GM23338 (cell line): ENCODE measurements at regions not wholly inside any gene's neighbourhood (a gene's known extent, or its start where the extent isn't known, plus 50 kb on each side); places are given as distances from the start of the nearest gene placed in this dataset.

ENCODE experiments used
- ATAC-seq: fragments of 200-7000 bp; cut with Tn5 transposase; 3 replicates; pipeline ENCODE4 v1.9.1; 2020
- DNase-seq: peaks from one replicate; pipeline ENCODE4 v3.0.0-alpha.2; 2015; ENCODE audit warnings: low spot score
- H2AFZ ChIP-seq: fragments of 200-600 bp; sonication (generic); 2 replicates; pipeline ENCODE4 v1.8.0; 2016; ENCODE audit warnings: antibody characterized with exemption, mild to moderate bottlenecking, moderate library complexity
- H3F3A ChIP-seq: fragments of 200-600 bp; sonication (generic); replicated peaks from 2 replicates; pipeline ENCODE4 v1.8.0; 2017; ENCODE audit warnings: antibody characterized with exemption, mixed run types, low read depth
- H3K27ac ChIP-seq: fragments of 200-600 bp; sonication (generic); 2 replicates; pipeline ENCODE4 v1.6.1; 2016; ENCODE audit warnings: low read depth
- H3K27me3 ChIP-seq: fragments of 200-600 bp; sonication (generic); 2 replicates; pipeline ENCODE4 v1.8.0; 2016; ENCODE audit warnings: mild to moderate bottlenecking, mixed run types, moderate library complexity; ENCODE audit not compliant: insufficient read depth
- H3K36me3 ChIP-seq: fragments of 200-600 bp; sonication (generic); 2 replicates; pipeline ENCODE4 v1.8.0; 2016; ENCODE audit warnings: mild to moderate bottlenecking; ENCODE audit not compliant: insufficient read depth
- H3K4me1 ChIP-seq: fragments of 200-600 bp; sonication (generic); 2 replicates; pipeline ENCODE4 v1.8.0; 2016; ENCODE audit warnings: mild to moderate bottlenecking, moderate library complexity; ENCODE audit not compliant: insufficient read depth
- H3K4me2 ChIP-seq: fragments of 200-600 bp; sonication (generic); 2 replicates; pipeline ENCODE4 v1.7.1; 2017; ENCODE audit warnings: mixed run types
- H3K4me3 ChIP-seq: fragments of 200-600 bp; sonication (generic); 2 replicates; pipeline ENCODE4 v1.6.1; 2016; ENCODE audit warnings: mixed run types
- H3K79me2 ChIP-seq: fragments of 200-600 bp; sonication (generic); replicated peaks from 2 replicates; pipeline ENCODE4 v1.8.0; 2017; ENCODE audit warnings: mild to moderate bottlenecking; ENCODE audit not compliant: insufficient read depth
- H3K9me2 ChIP-seq: fragments of 200-600 bp; sonication (generic); 2 replicates; pipeline ENCODE4 v1.8.0; 2017; ENCODE audit not compliant: insufficient read depth
- H4K20me1 ChIP-seq: fragments of 200-600 bp; sonication (generic); replicated peaks from 2 replicates; pipeline ENCODE4 v1.8.0; 2017; ENCODE audit warnings: mild to moderate bottlenecking; ENCODE audit not compliant: insufficient read depth
- H3K27ac Mint-ChIP-seq: 2 replicates; pipeline ENCODE4 v1.8.0; 2020; ENCODE audit warnings: inconsistent platforms, mild to moderate bottlenecking, moderate library complexity, mixed read lengths
- H3K27me3 Mint-ChIP-seq: 3 replicates; pipeline ENCODE4 v1.8.0; 2022; ENCODE audit warnings: low read depth, mild to moderate bottlenecking, moderate library complexity, mixed read lengths, inconsistent platforms; ENCODE audit not compliant: insufficient read depth, poor library complexity
- H3K36me3 Mint-ChIP-seq: 3 replicates; pipeline ENCODE4 v1.8.0; 2021; ENCODE audit warnings: low read depth, mild to moderate bottlenecking, inconsistent platforms, moderate library complexity, mixed read lengths
- H3K4me1 Mint-ChIP-seq: 3 replicates; pipeline ENCODE4 v1.8.0; 2020; ENCODE audit warnings: mild to moderate bottlenecking, inconsistent platforms, mixed read lengths
- H3K4me3 Mint-ChIP-seq: 3 replicates; pipeline ENCODE4 v1.8.0; 2021; ENCODE audit warnings: moderate library complexity, mild to moderate bottlenecking, inconsistent platforms, mixed read lengths
- H3K9me3 Mint-ChIP-seq: 3 replicates; pipeline ENCODE4 v1.8.0; 2020; ENCODE audit warnings: moderate library complexity, mild to moderate bottlenecking, inconsistent platforms, mixed read lengths
- ETS1 ChIP-seq: IDR thresholded peaks from 2 replicates; pipeline ENCODE4 v1.6.1; 2016; ENCODE audit warnings: antibody characterized with exemption
- EZH2 ChIP-seq: fragments of 200-600 bp; sonication (generic); IDR thresholded peaks from one replicate; pipeline ENCODE4 v1.8.0; 2017; ENCODE audit warnings: antibody characterized with exemption, mild to moderate bottlenecking, low read depth; ENCODE audit not compliant: unreplicated experiment
- EZH2phosphoT487 ChIP-seq: fragments of 200-600 bp; sonication (generic); IDR thresholded peaks from one replicate; pipeline ENCODE4 v1.8.1; 2018; ENCODE audit warnings: antibody characterized with exemption; ENCODE audit not compliant: unreplicated experiment
- JUNB ChIP-seq: IDR thresholded peaks from one replicate; pipeline ENCODE4 v1.6.1; 2016; ENCODE audit warnings: antibody characterized with exemption; ENCODE audit not compliant: unreplicated experiment
- NANOG ChIP-seq: IDR thresholded peaks from 2 replicates; pipeline ENCODE4 v1.6.1; 2016; ENCODE audit warnings: antibody characterized with exemption, borderline replicate concordance
- POLR2AphosphoS5 ChIP-seq: IDR thresholded peaks from 2 replicates; pipeline ENCODE4 v1.6.1; 2016; ENCODE audit warnings: antibody characterized with exemption, low read depth
- REST ChIP-seq: IDR thresholded peaks from one replicate; pipeline ENCODE4 v1.6.1; 2018; ENCODE audit warnings: antibody characterized with exemption; ENCODE audit not compliant: unreplicated experiment
- STAT1 ChIP-seq: IDR thresholded peaks from one replicate; pipeline ENCODE4 v1.6.1; 2016; ENCODE audit warnings: antibody characterized with exemption; ENCODE audit not compliant: unreplicated experiment
- ZNF114 ChIP-seq: fragments of 250-450 bp; sonication (Bioruptor Pico); IDR thresholded peaks from 2 replicates; pipeline ENCODE4 v1.5.0; 2020; ENCODE audit warnings: mild to moderate bottlenecking, moderate library complexity
- TF ChIP-seq, protein P1 (sequence below), 2 experiments: fragments of 200-600 bp in 1 of 2; sonication (generic) in 1 of 2; conservative IDR thresholded peaks; 2 replicates each; pipeline versions ENCODE4 v1.5.1 to v1.6.1; 2016 to 2017; ENCODE audit warnings: antibody characterized with exemption in 2 of 2, low read depth in 2 of 2, mild to moderate bottlenecking in 2 of 2, moderate library complexity in 1 of 2

DNA sequence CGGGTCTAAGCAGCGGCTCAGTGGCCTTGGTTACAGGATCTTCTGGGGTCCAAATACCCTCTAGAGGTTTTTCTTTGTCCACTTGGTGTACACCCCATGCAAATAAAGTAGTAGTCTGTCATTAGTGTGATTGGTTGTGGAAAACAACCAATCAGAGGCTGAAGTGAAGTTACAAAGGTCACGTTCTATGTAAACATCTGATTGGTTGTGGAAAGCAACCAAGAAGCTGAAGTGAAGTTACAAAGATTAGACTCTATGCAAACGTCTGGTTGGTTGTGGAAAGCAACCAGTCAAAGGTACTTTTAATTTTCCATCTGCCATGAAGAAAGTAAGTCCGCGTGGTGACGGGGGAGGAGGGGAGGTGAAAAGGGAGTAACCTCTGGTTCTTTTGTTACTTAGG is 790.9 kb downstream of the UQCRFS1 start:
- peaks cover 22% of the 10 kb centered on the region for H3K4me1 ChIP-seq
- ATAC-seq (no peak), DNase-seq (no peak)
- H3K79me2 ChIP-seq, result no peaks in the 10 kb centered on the region
- H3K4me2 ChIP-seq, result no peak overlapping the region
- H2AFZ ChIP-seq, result no peak overlapping the region
- Mint-ChIP-seq H3K4me1 (peaks cover 41% of the 10 kb centered on the region), H3K36me3 (no peaks in the 10 kb centered on the region), H3K27me3 (peaks cover 13% of the 10 kb centered on the region), H3K27ac (no peak overlapping the region), H3K9me3 (peaks cover 3% of the 10 kb centered on the region; the same call in 1 of the 3 replicates), H3K4me3 (no peak overlapping the region)
- H3K9me2 ChIP-seq, result peaks cover 8% of the 10 kb centered on the region; the same call in 1 of the 2 replicates
- TF ChIP-seq ETS1, result no peak
- no peak for TF ChIP-seq ZNF114
- TF ChIP-seq JUNB, result no peak
- no peak for TF ChIP-seq NANOG
- no peak for TF ChIP-seq REST
- H3F3A ChIP-seq, result no peaks in the 10 kb centered on the region
- H3K27me3 ChIP-seq, result no peaks in the 10 kb centered on the region
- no peaks in the 10 kb centered on the region for H4K20me1 ChIP-seq
- no peak overlapping the region for H3K27ac ChIP-seq
- H3K4me3 ChIP-seq, result no peak overlapping the region
- H3K36me3 ChIP-seq, result no peaks in the 10 kb centered on the region

DNA sequence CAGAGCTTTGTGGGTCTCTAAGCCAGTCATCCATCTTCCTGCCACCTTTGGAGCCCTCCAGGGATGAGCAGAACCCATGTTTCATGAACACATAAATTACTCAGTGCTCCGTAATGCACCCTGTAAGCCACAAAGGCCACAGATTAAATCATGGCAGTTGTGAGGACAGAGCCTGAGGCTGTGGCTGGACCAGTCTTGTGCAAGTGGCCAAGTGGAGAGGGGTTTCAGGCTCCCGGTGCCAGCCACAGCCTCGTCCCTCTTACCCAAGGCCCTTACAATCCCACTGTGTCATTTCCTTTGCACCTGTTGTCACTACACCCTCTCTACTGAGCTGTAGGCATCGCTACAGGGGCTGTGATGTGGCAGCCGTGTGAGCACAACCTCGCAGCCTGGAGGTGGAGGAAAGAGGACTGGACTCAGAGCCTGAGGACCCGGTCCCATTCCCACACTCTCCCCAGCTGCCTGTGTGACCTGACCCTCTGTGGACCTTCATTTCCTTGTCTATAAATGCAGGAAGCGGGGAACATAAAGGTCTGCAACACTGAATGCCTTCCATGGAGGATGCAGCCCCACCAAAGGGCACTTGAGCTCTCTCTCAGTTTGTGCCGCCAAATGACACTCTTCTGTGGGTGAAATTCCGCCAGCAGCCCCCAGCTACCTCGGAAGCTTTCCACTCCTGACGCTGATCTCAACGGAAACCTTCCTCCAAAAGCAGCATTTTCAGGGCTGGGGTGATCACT is 792.0 kb downstream of the UQCRFS1 start:
- Mint-ChIP-seq H3K36me3 (no peaks in the 10 kb centered on the region), H3K4me1 (peaks cover 36% of the 10 kb centered on the region), H3K27ac (no peak overlapping the region), H3K9me3 (no peaks in the 10 kb centered on the region; the same call in 2 of the 3 replicates), H3K4me3 (no peak overlapping the region), H3K27me3 (peaks cover 11% of the 10 kb centered on the region)
- DNase-seq (no peak), ATAC-seq (no peak)
- Histone ChIP-seq H4K20me1 (no peaks in the 10 kb centered on the region), H3K4me3 (no peak overlapping the region), H3K4me1 (peaks cover 19% of the 10 kb centered on the region), H3K36me3 (no peaks in the 10 kb centered on the region), H3K4me2 (no peak overlapping the region), H3K27me3 (no peaks in the 10 kb centered on the region), H3K9me2 (peaks cover 7% of the 10 kb centered on the region; the same call in 1 of the 2 replicates), H3F3A (no peaks in the 10 kb centered on the region), H2AFZ (no peak overlapping the region), H3K27ac (no peak overlapping the region), H3K79me2 (no peaks in the 10 kb centered on the region)
- TF ChIP-seq ETS1 (no peak), STAT1 (no peak), REST (no peak), EZH2phosphoT487 (no peak), NANOG (no peak), EZH2 (no peak), POLR2AphosphoS5 (no peak)
- TF ChIP-seq, protein P1, sequence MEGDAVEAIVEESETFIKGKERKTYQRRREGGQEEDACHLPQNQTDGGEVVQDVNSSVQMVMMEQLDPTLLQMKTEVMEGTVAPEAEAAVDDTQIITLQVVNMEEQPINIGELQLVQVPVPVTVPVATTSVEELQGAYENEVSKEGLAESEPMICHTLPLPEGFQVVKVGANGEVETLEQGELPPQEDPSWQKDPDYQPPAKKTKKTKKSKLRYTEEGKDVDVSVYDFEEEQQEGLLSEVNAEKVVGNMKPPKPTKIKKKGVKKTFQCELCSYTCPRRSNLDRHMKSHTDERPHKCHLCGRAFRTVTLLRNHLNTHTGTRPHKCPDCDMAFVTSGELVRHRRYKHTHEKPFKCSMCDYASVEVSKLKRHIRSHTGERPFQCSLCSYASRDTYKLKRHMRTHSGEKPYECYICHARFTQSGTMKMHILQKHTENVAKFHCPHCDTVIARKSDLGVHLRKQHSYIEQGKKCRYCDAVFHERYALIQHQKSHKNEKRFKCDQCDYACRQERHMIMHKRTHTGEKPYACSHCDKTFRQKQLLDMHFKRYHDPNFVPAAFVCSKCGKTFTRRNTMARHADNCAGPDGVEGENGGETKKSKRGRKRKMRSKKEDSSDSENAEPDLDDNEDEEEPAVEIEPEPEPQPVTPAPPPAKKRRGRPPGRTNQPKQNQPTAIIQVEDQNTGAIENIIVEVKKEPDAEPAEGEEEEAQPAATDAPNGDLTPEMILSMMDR (conservative IDR thresholded peaks at IDR 0.05; ENCODE audit: low read depth in 2 of 2), result no peak
